ENCODE measurements at regions not wholly inside any gene's neighbourhood (a gene's known extent, or its start where the extent isn't known, plus 50 kb on each side); places are given as distances from the start of the nearest gene placed in this dataset.
"Not testable (repeated sequence)": the region's sequence is repeated elsewhere in the genome, so short reads cannot be mapped to it uniquely, and the experiment has no call there.

DNA sequence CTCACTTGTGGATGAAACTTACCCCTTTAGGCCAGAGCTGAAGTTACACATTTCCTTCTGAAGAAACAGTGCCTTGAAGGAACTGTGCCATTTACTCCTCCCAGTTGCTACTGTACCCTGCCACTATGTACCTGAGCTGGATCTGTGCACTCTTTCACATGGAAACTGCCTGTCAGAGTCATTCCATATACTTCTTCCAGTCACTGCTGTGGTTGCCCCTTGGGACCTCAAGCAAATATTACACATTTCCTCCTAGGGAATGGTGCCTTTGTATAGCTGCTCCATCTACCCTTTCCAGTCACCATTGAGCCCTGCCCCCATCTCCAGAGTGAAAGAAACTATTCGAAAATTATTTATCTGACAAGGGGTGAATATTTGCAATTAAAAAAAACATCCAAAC, 1328.3 kb downstream of the TECRL start:
- no peak for DNase-seq

DNA sequence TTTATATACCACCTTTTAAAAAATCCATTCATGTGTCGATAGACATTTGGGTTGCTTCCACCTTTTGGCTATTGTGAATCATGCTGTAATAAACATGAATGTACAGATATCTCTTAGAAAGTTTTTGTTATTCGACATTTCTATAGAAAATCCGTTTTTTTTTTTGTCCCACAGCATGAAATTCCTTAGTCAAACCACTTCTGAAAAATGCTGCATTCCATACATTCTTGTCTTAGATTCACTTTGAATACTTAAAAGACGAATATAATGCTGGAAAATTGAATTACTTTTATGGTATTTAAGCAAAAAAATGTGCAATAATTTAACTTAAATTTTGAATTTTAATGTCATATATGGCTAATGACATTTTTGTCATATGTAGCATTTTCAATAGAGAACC, 1345.5 kb downstream of the TECRL start:
- DNase-seq = no peak

DNA sequence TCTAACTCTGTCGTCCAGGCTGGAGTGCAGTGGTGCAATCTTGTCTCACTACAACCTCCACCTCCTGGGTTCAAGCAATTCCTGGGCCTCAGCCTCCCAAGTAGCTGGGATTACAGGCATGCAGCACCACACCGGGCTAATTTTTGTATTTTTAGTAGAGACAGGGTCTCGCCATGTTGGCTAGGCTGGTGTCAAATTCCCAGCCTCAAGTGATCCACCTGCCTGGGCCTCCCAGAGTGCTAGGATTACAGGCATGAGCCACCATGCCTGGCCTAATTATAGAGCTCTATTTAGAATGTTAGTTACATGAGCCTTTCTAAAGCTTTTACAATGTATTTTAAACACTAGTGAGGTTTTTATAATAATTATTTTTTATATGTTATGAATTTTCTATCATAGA, 1346.4 kb downstream of the TECRL start:
- not testable (repeated sequence) for DNase-seq

DNA sequence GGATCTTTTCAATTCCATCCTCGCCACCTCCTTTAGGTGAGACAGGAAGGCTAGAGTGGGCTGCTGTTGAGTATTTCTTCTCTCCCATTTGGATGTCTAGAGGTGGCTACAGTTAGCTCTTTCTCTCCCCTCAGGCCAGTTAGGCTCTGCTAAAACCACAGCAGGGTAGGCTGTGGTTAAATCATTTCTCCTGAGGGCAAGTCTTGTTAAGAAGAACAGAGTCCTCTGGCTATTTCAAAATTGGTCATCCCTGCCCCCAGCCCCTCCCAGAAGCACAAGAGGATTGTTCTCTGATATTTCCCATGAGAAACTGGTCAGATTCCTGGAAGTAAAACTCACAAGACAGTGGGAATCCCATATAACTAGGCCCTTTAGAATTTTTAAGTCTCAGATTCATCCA, 1359.5 kb downstream of the TECRL start:
- DNase-seq = no peak

DNA sequence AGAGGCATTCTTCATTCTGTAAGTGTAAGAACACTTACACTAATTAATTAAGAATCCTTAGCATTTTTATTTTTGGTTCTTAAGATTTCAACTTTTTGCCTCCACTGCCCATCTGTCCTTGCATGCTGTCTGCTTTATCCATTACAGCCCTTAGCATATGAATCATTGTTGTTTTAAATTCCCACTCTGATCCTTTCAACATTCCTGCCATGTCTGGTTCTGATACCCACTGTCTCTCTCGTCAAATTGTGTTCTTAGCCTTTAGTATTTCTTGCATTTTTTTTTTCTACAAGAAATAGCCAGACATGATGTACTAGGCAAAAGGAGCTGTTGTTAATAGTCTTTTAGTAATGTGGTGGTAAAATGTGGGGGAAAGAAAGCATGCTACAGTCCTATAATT, 1360.0 kb downstream of the TECRL start:
- no peak for DNase-seq

DNA sequence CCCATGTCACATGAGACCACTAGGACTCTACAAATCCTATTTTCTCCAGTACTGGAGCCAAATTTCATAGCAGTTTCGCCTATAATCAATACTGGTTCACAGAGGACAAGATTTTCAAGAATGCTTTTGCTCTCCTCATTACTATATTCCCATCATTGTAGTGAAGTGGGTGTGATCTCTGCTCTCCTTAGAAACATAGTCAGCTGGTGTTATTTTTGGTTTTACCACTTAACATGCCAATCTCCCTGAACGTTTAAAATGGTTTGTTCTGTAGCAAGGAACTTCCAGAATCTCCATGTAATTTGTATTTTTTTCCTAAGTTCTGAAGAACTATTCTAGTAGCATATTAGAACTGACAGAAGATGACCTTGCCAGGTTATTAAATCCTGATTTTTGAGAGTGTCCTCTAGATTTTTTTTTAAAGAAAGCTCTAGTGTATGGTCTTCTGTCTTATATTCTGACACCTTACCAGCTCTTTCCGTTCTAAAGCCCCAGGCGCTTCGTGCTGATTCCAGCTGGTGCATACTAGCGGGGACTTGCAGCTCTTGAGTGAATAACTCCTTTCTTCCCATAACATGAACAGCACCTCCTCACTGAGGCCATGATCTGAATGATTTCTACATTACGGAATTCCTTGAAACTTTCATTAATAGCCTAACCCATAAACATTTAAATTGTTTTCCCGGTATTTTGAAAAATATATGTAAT, 1372.9 kb downstream of the TECRL start:
- DNase-seq = no peak

DNA sequence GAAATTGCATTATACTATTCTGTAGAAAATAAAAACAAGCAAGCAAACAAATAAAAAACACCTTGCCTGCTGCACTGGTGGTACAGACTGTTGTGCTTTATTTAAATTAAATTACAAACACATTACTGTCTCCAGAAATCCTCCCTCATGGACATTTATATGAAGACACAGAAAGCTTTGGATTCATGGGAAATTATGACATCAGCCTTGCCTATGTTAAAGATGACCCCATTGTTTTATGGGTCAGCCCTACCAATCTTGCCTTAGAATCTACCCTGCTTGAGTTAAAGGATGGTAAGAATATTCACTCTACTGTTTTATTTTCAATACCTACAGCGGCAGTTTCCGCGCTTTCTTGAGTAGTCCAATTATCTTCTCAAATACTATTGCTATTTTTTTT, 1379.9 kb downstream of the TECRL start:
- DNase-seq = no peak

DNA sequence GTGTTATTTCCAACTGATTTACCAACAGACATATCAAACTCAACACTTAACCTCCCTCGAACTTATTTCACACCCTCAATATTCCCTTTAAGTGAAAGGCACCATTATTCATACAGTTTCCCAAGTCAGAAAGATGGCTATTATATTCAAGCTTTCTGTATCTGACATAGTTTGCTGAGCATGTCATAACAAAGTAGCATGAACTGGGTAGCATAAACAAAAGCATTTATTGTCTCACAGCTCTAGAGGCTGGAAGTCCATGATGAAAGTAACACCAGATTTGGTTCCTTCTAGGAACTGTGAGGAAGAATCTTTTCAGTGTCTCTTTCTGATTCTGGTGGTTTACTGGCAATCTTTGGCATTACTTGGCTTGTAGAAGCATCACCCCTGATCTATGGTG, 1388.6 kb downstream of the TECRL start:
- DNase-seq = no peak

DNA sequence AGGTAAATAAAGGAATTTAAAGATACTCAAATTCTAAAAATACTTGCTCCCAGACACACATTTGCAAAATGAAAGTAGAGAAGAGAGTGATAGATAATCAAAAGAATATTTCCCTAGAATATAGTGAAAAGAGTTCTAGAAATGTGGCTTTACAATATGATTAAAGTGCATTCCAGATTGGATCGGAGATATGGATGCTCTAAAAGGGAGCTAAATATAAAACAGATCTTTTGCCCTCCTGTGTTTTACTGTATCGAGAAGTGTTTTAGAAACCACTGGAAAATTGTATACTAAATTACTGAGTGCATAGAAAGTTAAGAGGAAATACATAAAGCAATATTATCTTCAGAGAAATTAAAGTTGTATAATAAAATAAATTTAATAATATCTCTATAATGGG, 1392.0 kb downstream of the TECRL start:
- no peak for DNase-seq

DNA sequence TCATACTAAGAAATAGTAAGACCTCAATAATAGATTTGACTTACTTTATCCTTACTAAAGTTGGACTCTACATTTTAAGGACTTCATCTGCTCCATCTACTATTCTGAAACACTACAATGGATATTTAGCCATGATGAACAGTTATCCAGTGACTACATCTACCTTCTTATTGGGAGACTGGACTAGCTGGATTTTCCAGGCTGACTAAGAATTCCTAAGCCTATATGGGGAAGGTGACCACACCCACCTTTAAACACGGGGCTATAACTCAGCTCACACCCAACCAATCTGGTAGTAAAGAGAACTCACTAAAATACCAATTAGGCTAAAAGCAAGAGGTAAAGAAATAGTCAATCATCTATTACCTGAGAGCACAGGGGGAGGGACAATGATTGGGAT, 1438.4 kb downstream of the TECRL start:
- no peak for DNase-seq

DNA sequence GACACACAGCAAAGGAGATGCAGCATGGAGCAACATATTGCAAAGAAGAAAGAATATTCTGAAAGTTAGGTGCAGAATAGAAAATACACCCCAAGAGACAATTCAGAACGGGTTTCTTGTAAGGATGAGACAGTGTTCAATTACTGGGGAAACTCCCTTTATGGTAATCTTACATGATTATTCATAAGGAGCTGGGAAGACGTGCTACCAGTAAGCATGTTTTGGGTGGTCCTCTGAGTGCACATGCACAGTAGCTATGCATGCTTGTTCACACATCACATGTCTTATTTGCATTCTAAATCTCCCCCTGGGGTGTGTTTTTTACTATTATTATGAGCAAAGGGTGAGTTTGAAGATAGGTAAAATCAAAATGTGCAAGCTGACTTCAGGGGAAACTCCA, 1448.8 kb downstream of the TECRL start:
- no peak for DNase-seq

DNA sequence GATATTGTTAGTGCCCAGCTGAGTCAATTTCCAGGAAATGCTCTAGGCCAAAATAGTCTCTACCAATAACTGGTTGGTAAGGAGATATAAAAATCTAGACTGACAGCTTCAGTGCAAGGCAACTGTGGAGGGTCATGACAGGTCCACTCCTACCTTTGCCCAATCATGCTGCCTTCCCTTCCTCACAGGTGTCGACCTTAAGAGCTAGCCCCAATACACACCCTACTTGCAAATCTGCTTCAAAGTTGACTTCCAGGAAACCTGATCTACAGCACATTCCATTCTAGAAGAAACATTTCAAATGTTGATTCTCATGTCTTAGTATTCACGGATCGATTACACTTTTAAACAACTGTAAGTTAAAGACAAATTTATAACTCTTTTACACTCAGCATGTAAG, 1455.5 kb downstream of the TECRL start:
- no peak for DNase-seq

DNA sequence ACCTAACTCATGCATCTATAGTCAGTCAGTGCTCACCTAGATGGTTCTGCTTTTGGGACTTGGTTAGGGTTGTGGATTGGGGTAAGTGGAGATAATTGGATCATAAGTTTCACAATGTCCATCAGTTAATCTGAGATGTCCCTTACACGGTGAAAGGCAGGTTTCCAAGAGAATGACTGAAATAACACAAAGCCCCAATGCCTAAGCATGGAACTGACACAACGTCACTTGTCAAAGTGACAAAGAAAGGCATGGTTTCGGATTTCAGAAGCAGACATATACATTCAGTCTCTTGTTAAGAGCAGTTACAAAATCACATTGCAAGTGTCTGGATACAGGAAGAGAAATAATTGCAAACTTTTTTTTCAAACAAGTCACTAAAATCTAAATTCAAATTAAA, 1456.9 kb downstream of the TECRL start:
- DNase-seq = no peak

DNA sequence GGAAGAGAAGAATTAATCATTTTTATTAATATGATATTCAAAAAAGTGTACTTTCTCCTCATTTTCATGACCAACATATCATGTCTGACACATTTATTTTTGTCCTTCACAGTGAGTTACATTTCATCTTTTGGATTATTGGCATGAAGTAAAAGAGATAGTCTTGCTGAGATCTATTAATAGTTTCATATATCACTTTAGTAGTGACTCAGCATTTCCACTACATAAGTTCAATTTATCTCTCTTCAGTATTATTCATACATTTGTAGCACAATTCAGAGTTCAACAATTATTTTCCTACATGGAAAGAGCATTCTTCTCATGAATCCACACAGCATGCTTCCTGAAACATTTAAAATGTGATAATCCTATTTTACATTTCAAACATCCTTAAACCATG, 1461.1 kb downstream of the TECRL start:
- no peak for DNase-seq

DNA sequence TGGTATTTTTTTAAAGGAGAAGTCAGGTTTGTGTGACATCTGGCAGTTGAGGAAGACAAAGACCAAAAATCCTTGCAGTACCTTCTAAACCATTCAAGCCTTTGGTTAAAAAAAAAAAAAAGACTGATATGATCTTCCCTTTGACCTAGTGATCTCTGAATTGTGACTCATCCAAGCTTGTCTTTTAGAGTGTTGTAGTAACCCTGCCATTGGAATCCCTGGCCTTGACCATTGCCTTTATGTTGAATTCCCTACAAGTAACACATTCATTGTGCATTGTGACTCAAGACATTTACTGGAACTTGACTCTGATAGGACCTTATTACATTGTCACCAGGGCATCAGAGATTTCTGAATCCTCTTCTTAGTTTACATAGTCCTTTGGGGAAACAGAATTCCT, 1469.0 kb downstream of the TECRL start:
- no peak for DNase-seq

DNA sequence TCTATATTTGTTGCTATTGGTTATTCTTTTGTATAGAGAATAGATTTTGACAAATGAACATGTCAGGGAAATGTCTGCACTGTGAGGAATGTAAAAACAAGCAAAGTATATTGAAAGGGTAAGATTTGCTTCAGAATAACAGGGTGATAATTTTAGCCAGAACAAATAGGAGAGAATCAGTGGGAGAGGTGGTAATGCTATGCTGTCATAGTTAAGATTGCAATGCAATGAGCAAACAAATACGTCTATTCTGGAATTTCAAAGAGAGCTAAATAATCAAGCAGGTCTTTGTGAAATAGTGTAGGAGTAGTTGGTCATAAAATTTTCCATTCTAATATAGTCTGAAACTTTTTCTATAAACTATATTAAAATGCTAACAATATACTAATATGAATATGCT, 1478.4 kb downstream of the TECRL start:
- DNase-seq = no peak

DNA sequence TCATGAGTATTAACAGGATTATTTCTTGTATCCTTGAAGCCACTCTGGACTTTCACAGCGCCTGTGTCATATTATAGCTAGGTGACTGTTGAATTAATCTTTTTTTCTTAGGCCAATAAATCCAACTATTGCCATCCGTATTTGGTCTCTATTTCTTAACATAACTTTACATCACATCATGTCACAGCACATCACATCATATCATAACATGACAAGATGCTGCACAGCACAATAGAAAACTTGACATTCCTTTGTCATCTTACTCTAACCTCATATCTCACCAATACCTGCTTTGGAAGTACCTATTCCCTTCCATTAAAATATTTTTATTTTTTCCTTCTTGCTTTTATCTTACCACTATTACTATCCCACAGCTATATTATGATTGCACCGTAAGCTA, 1480.8 kb downstream of the TECRL start:
- no peak for DNase-seq

DNA sequence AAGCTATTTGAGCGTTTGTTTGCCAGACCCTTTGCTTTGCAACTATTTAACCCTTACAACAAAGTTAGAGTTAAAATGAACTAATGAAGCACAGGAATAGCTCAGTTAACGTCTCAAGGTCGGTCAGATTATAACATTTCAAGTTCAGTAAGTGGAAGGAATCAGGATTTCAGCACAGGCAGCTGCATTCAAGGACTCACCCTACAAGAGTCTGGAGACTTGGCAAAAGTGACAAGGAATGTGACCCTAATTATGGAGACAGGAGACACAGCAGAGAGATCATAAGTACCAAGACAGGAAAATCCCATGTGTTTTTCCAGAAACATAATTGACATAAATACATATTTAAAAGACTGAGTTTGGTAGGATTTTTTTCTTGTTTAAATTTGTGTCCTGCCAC, 1481.7 kb downstream of the TECRL start:
- DNase-seq = no peak

DNA sequence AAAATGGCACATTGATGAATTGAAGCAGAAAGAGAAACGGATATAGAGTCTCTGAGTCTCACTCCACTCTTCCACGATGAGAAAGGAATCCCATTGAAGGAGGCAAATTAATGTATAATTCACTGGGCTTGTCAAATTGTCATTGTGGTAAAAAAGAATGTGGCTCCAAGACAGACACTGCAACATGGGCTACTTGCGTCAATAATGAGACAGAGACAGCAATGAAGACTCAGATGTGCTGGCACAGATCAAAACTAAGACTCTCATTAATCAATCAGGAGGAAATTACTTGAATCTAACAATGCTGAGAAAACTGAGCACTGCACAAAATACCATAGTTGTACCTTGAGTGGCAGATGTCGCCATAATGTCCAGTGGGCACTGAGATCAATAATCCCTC, 1485.5 kb downstream of the TECRL start:
- no peak for DNase-seq

DNA sequence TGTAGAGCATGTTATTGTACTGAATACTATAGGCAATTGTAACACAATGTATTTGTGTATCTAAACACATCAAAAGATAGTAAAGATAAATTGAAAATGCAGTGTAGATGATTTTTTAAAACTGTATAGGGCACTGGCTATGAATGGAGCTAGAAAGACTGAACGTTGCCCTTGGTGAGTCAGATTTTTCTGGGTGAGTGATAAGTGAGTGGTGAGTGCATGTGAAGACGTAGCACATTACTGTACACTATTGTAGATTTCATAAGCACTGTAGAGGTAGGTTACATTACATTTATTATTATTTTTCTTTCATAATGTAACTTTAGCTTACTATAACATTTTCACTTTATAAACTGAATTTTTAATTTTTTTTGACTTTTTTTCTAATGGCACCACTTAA, 1491.6 kb downstream of the TECRL start:
- no peak for DNase-seq

DNA sequence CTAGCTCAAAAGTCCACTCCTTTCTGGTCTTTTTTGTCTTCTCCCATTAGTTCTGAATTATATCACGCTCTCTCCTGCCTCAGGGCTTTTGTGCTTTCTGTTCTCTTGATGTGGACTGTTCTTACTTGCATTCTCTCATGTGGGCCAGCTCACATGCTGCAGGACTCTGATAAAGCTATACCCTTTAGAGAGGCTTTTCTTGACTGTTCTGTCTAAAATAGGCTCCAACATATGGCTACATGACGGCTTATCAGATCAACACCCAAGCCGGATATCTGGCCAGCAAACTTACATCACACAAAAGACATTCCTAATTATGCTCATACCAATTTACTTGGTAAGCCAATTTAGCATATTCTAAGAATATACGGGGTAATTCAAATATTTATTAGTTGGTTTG, 1494.5 kb downstream of the TECRL start:
- no peak for DNase-seq

DNA sequence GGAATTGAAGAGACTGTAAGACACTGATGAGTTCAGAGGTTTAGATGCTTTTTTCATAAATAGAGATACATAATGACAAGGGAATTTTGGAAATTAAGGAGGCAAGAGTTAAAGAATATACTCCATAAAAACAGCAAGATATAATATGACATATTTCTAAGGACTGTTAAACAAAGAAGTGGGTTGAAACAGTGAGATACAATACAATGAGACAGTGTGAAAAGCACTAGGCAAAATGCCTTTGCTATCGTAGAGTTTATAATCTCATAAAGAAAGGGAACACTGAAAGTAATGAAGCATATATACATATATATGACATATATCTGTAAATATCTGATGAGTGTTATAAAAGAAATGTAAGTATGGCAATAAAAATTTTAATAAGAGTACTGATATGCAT, 1496.2 kb downstream of the TECRL start:
- no peak for DNase-seq

DNA sequence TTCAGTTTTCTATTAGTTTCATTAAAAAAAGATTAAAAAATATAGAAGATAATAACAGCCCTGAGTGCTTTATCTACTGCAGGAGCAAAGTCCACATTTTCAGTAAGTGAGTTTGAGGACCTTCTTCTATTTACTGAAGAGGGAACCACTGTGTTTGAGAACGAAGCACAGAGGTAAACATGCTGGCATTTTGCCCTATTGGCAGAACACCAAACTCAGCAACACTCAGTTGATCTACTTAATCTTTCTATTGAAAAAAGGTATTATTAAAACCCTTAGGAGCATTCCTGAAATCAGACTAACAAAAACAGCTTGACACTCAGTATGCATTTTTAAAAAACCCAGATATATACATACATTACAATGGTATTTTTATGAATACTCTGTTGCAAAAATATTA, 1496.7 kb downstream of the TECRL start:
- DNase-seq = no peak

DNA sequence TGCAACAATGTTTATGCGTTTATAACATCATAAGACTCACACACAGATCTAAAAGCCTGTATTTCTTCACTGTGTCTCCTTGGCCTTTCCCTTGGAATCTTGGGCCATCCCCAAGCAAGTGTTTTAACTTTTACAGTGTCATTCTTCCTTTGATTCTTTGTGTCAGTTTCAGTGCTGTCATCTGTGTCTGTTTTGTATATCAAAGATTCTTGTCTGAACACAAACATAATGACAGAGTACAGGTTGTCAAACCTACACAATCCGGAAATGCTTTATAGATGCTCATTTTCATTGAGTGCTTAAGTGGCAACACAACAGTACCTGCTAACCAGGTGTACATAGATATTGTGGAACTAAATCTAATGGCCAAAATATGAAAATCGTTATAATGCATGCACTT, 1500.0 kb downstream of the TECRL start:
- no peak for DNase-seq
